Keratinocyte (primary cell): ENCODE measurements at regions not wholly inside any gene's neighbourhood (a gene's known extent, or its start where the extent isn't known, plus 50 kb on each side); places are given as distances from the start of the nearest gene placed in this dataset.

Experiments
- DNase-seq: peaks from one replicate; pipeline ENCODE4 v3.0.0-alpha.2; 2011; ENCODE audit warnings: low read depth, missing footprints, low spot score
- FAIRE-seq: peaks from 2 replicates; lab custom pipeline; 2011; peaks lifted over from hg19 to GRCh38; lab: Jason Lieb, UNC
- H2AFZ ChIP-seq: 2 replicates; pipeline ENCODE4 v1.6.0; 2012; ENCODE audit warnings: low read length, control low read depth, inconsistent platforms; ENCODE audit not compliant: control insufficient read depth
- H3K27ac ChIP-seq: 2 replicates; pipeline ENCODE4 v1.5.1; 2011; ENCODE audit warnings: low read length; ENCODE audit not compliant: control insufficient read depth, insufficient read depth
- H3K27me3 ChIP-seq: 3 replicates; pipeline ENCODE4 v1.6.0; 2011; ENCODE audit warnings: low read length; ENCODE audit not compliant: control insufficient read depth, insufficient read depth; ENCODE audit errors: extremely low read depth
- H3K36me3 ChIP-seq, 2 experiments: 2 replicates in 1 of 2; 3 replicates in 1 of 2; pipeline ENCODE4 v1.5.1; 2011; ENCODE audit warnings: low read length in 2 of 2, mild to moderate bottlenecking in 1 of 2; ENCODE audit not compliant: control insufficient read depth in 2 of 2, insufficient read depth in 2 of 2; ENCODE audit errors: extremely low read depth in 1 of 2
- H3K4me1 ChIP-seq: 3 replicates; pipeline ENCODE4 v1.5.1; 2011; ENCODE audit warnings: low read length; ENCODE audit not compliant: control insufficient read depth, insufficient read depth; ENCODE audit errors: extremely low read depth
- H3K4me2 ChIP-seq: 3 replicates; pipeline ENCODE4 v1.6.0; 2011; ENCODE audit warnings: low read depth, low read length; ENCODE audit not compliant: control insufficient read depth, insufficient read depth; ENCODE audit errors: extremely low read depth
- H3K4me3 ChIP-seq, 3 experiments: fragments of 200-600 bp in 1 of 3; sonication (generic) in 1 of 3; 2 replicates in 2 of 3; 3 replicates in 1 of 3; pipeline ENCODE4 v1.5.1; 2011 to 2016; ENCODE audit warnings: low read length in 3 of 3, mild to moderate bottlenecking in 3 of 3, control low read depth in 2 of 3, inconsistent platforms in 1 of 3, low read depth in 1 of 3, mixed read lengths in 1 of 3, mixed run types in 1 of 3, moderate library complexity in 1 of 3; ENCODE audit not compliant: control insufficient read depth in 2 of 3, insufficient read depth in 2 of 3; ENCODE audit errors: extremely low read depth in 1 of 3
- H3K79me2 ChIP-seq: 2 replicates; pipeline ENCODE4 v1.6.0; 2012; ENCODE audit warnings: low read length; ENCODE audit not compliant: control insufficient read depth, insufficient read depth
- H3K9ac ChIP-seq: 3 replicates; pipeline ENCODE4 v1.6.0; 2011; ENCODE audit warnings: low read length; ENCODE audit not compliant: control insufficient read depth, insufficient read depth; ENCODE audit errors: extremely low read depth
- H3K9me1 ChIP-seq: 3 replicates; pipeline ENCODE4 v1.6.0; 2011; ENCODE audit warnings: low read length; ENCODE audit not compliant: control insufficient read depth, insufficient read depth; ENCODE audit errors: extremely low read depth
- H3K9me3 ChIP-seq: 2 replicates; pipeline ENCODE4 v1.5.1; 2012; ENCODE audit warnings: low read depth, low read length; ENCODE audit not compliant: control insufficient read depth
- H4K20me1 ChIP-seq: 3 replicates; pipeline ENCODE4 v1.6.0; 2011; ENCODE audit warnings: low read length; ENCODE audit not compliant: control insufficient read depth, insufficient read depth; ENCODE audit errors: extremely low read depth
- CTCF ChIP-seq, 3 experiments: IDR thresholded peaks in 1 of 3; conservative IDR thresholded peaks in 1 of 3; optimal IDR thresholded peaks in 1 of 3; 2 replicates in 2 of 3; 3 replicates in 1 of 3; pipeline versions ENCODE3 to v1.5.1; 2011; ENCODE audit warnings: low read length in 3 of 3, mild to moderate bottlenecking in 3 of 3, moderate library complexity in 2 of 3, control low read depth in 1 of 3, inconsistent platforms in 1 of 3; ENCODE audit not compliant: insufficient read depth in 2 of 3; ENCODE audit errors: extremely low read depth in 1 of 3
- EZH2 ChIP-seq: IDR thresholded peaks from one replicate; pipeline ENCODE4 v1.6.1; 2012; ENCODE audit warnings: inconsistent platforms, mild to moderate bottlenecking, low read length, moderate library complexity
- dilution Hi-C: fragments of 300-500 bp; cut with MboI; formaldehyde crosslinking; loops from one replicate; pipeline ENCODE4 v1.7.0; 2020; ENCODE audit warnings: low sequenced_read_pairs; ENCODE audit not compliant: extremely low pct_ligation_motif_present

- Histone ChIP-seq H3K36me3 (no peaks in the 10 kb centered on the region), H3K9ac (no peak overlapping the region), H3K9me3 (no peaks in the 10 kb centered on the region), H3K4me1 (no peaks in the 10 kb centered on the region), H3K27ac (no peak overlapping the region), H3K4me3 (no peak overlapping the region), H3K79me2 (no peaks in the 10 kb centered on the region), H4K20me1 (no peaks in the 10 kb centered on the region), H3K9me1 (no peaks in the 10 kb centered on the region), H2AFZ (no peak overlapping the region), H3K4me2 (no peak overlapping the region), H3K27me3 (no peaks in the 10 kb centered on the region)
- no peak for DNase-seq
- TF ChIP-seq CTCF (optimal IDR thresholded peaks at IDR 0.05 in 1 of 3, IDR thresholded peaks at IDR 0.05 in 1 of 3, conservative IDR thresholded peaks at IDR 0.05 in 1 of 3; ENCODE audit: extremely low read depth in 1 of 3, insufficient read depth in 2 of 3, low read length in 3 of 3), result no peak
- dilution Hi-C loops, result no loop called here
- no peak for FAIRE-seq
Observed at GRCh38 chr15:87347806-87348515, 908.6 kb downstream of the NTRK3 start.

GRCh38 chr15:87345961-87346360 is 910.6 kb downstream of the NTRK3 start:
- TF ChIP-seq EZH2, result no peak
- TF ChIP-seq CTCF (optimal IDR thresholded peaks at IDR 0.05 in 1 of 3, IDR thresholded peaks at IDR 0.05 in 1 of 3, conservative IDR thresholded peaks at IDR 0.05 in 1 of 3; ENCODE audit: extremely low read depth in 1 of 3, insufficient read depth in 2 of 3, low read length in 3 of 3), result no peak
- H3K9me1 ChIP-seq, result no peaks in the 10 kb centered on the region
- H3K27ac ChIP-seq, result no peak overlapping the region
- no peaks in the 10 kb centered on the region for H3K4me1 ChIP-seq
- no peak for FAIRE-seq
- no peak for DNase-seq
- no peaks in the 10 kb centered on the region for H3K36me3 ChIP-seq
- H4K20me1 ChIP-seq, result no peaks in the 10 kb centered on the region
- H3K79me2 ChIP-seq, result no peaks in the 10 kb centered on the region
- no peak overlapping the region for H3K4me3 ChIP-seq
- no peaks in the 10 kb centered on the region for H3K9me3 ChIP-seq
- dilution Hi-C loops, result no loop called here
- no peak overlapping the region for H3K4me2 ChIP-seq
- H3K27me3 ChIP-seq, result no peaks in the 10 kb centered on the region
- no peak overlapping the region for H3K9ac ChIP-seq
- H2AFZ ChIP-seq, result no peak overlapping the region
